HepG2 (cell line): ENCODE measurements at regions not wholly inside any gene's neighbourhood (a gene's known extent, or its start where the extent isn't known, plus 50 kb on each side); places are given as distances from the start of the nearest gene placed in this dataset.

Experiments used
- ATAC-seq: fragments of 200-7000 bp; cut with Tn5 transposase; 3 replicates; pipeline ENCODE4 v1.9.1; 2020; ENCODE audit warnings: mild to moderate bottlenecking, moderate library complexity
- BruUV-seq: library from RNA; stranded (reverse); fragments of 400-500 nt; replicated peaks from 2 replicates; lab custom pipeline; 2021; lab: Mats Ljungman, UMichigan
- CTCF ChIA-PET: fragments of 300-600 bp; formaldehyde crosslinking; extraction: SDS; loops from one replicate; lab custom pipeline; 2021; ENCODE audit warnings: low total read pairs, inconsistent platforms, low intra/inter-chr PET ratio; lab: Yijun Ruan, JAX
- POLR2A ChIA-PET: fragments of 350-600 bp; sonication (Branson Sonifier 250); formaldehyde crosslinking; loops from one replicate; lab custom pipeline; 2020; ENCODE audit warnings: antibody characterized with exemption, inconsistent platforms; lab: Yijun Ruan, JAX
- DNase-seq: peaks from one replicate; pipeline ENCODE4 v3.0.0-alpha.2; 2015; ENCODE audit warnings: low spot score
- FAIRE-seq: peaks from 3 replicates; lab custom pipeline; 2011; peaks lifted over from hg19 to GRCh38; lab: Jason Lieb, UNC
- H2AFZ ChIP-seq: one replicate; pipeline ENCODE4 v1.6.1; 2011; ENCODE audit warnings: low read length, inconsistent platforms
- H3K27ac ChIP-seq: fragments of 300-600 bp; 3 replicates; pipeline ENCODE4 v1.8.0; 2011; ENCODE audit warnings: mixed run types, mild to moderate bottlenecking, mixed read lengths, low read length, inconsistent platforms; ENCODE audit not compliant: insufficient read depth; ENCODE audit errors: extremely low read length
- H3K27me3 ChIP-seq, 2 experiments: fragments of 200-600 bp in 1 of 2; 2 replicates in 1 of 2; 3 replicates in 1 of 2; pipeline versions ENCODE4 v1.6.0 to v1.8.0; 2011; ENCODE audit warnings: low read length in 2 of 2, mild to moderate bottlenecking in 2 of 2, moderate library complexity in 2 of 2, inconsistent platforms in 1 of 2; ENCODE audit not compliant: insufficient read depth in 2 of 2, control insufficient read depth in 1 of 2
- H3K36me3 ChIP-seq, 2 experiments: fragments of 200-600 bp in 1 of 2; replicated peaks in 1 of 2; 2 replicates in 1 of 2; 3 replicates in 1 of 2; pipeline versions ENCODE4 v1.5.1 to v1.8.0; 2011; ENCODE audit warnings: low read length in 2 of 2, inconsistent platforms in 1 of 2; ENCODE audit not compliant: insufficient read depth in 2 of 2, control insufficient read depth in 1 of 2
- H3K4me1 ChIP-seq: 2 replicates; pipeline ENCODE4 v1.5.1; 2012; ENCODE audit warnings: low read length, inconsistent platforms; ENCODE audit not compliant: insufficient read depth
- H3K4me2 ChIP-seq: 2 replicates; pipeline ENCODE4 v1.6.0; 2011; ENCODE audit warnings: low read depth, low read length, inconsistent platforms
- H3K4me3 ChIP-seq, 3 experiments: fragments of 200-600 bp in 1 of 3; sonication (generic), shearing (Covaris generic) in 1 of 3; replicated peaks in 1 of 3; 2 replicates each; pipeline ENCODE4 v1.5.1; 2011 to 2016; ENCODE audit warnings: low read length in 3 of 3, inconsistent platforms in 2 of 3, low read depth in 2 of 3, mild to moderate bottlenecking in 2 of 3, control low read depth in 1 of 3, mixed read lengths in 1 of 3; ENCODE audit not compliant: insufficient read depth in 1 of 3
- H3K79me2 ChIP-seq: one replicate; pipeline ENCODE4 v1.6.1; 2011; ENCODE audit warnings: low read length, inconsistent platforms; ENCODE audit not compliant: insufficient read depth
- H3K9ac ChIP-seq: 2 replicates; pipeline ENCODE4 v1.6.0; 2011; ENCODE audit warnings: mild to moderate bottlenecking, low read depth, low read length, inconsistent platforms; ENCODE audit not compliant: insufficient read depth
- H3K9me3 ChIP-seq: 2 replicates; pipeline ENCODE4 v1.5.1; 2012; ENCODE audit warnings: mild to moderate bottlenecking, low read length
- H4K20me1 ChIP-seq: 2 replicates; pipeline ENCODE4 v1.6.0; 2011; ENCODE audit warnings: inconsistent platforms, mild to moderate bottlenecking, low read length, moderate library complexity; ENCODE audit not compliant: insufficient read depth
- ARNT2 ChIP-seq: sonication (generic); formaldehyde crosslinking; IDR thresholded peaks from 2 replicates; pipeline ENCODE4 v1.8.0; 2022; ENCODE audit warnings: mild to moderate bottlenecking, low read depth, missing genetic modification reagents, moderate library complexity
- BCL6 ChIP-seq: IDR thresholded peaks from 2 replicates; pipeline ENCODE4 v1.6.1; 2016; ENCODE audit warnings: missing genetic modification reagents, missing compliant biosample characterization
- DR1 ChIP-seq: sonication (generic); formaldehyde crosslinking; IDR thresholded peaks from 2 replicates; pipeline ENCODE4 v1.8.0; 2021; ENCODE audit warnings: mild to moderate bottlenecking, missing genetic modification reagents, inconsistent platforms
- FOXK2 ChIP-seq: fragments of 450-650 bp; IDR thresholded peaks from 2 replicates; pipeline ENCODE4 v1.6.1; 2016
- HOXA7 ChIP-seq: sonication (generic); formaldehyde crosslinking; IDR thresholded peaks from 2 replicates; pipeline ENCODE4 v1.8.1; 2022; ENCODE audit warnings: mild to moderate bottlenecking, missing genetic modification reagents, moderate library complexity
- JUNB ChIP-seq: sonication (generic); formaldehyde crosslinking; IDR thresholded peaks from 2 replicates; pipeline ENCODE4 v1.8.0; 2022; ENCODE audit warnings: missing genetic modification reagents, mild to moderate bottlenecking, borderline replicate concordance
- NFKBIZ ChIP-seq: IDR thresholded peaks from 2 replicates; pipeline ENCODE4 v1.6.1; 2018; ENCODE audit warnings: missing genetic modification reagents, missing compliant biosample characterization
- NR3C1 ChIP-seq: sonication (generic); formaldehyde crosslinking; IDR thresholded peaks from 2 replicates; pipeline ENCODE4 v1.4.0; 2020; ENCODE audit warnings: missing genetic modification reagents
- RARA ChIP-seq: IDR thresholded peaks from 2 replicates; pipeline ENCODE4 v1.6.1; 2016; ENCODE audit warnings: missing genetic modification reagents, missing compliant biosample characterization
- SAP130 ChIP-seq: IDR thresholded peaks from 2 replicates; pipeline ENCODE4 v1.6.1; 2016; ENCODE audit warnings: low read depth
- SCMH1 ChIP-seq: sonication (generic); formaldehyde crosslinking; IDR thresholded peaks from 2 replicates; pipeline ENCODE4 v1.9.0; 2021; ENCODE audit warnings: missing genetic modification reagents, mild to moderate bottlenecking, borderline replicate concordance
- SNAPC2 ChIP-seq: sonication (generic); formaldehyde crosslinking; IDR thresholded peaks from 2 replicates; pipeline ENCODE4 v1.8.1; 2022; ENCODE audit warnings: mild to moderate bottlenecking, missing genetic modification reagents
- ZNF496 ChIP-seq: sonication (generic); formaldehyde crosslinking; IDR thresholded peaks from 2 replicates; pipeline ENCODE4 v1.8.1; 2023; ENCODE audit warnings: mild to moderate bottlenecking, moderate library complexity, missing genetic modification reagents; ENCODE audit not compliant: insufficient replicate concordance
- ZNF550 ChIP-seq: sonication (generic); formaldehyde crosslinking; IDR thresholded peaks from 2 replicates; pipeline ENCODE4 v1.4.0; 2020; ENCODE audit warnings: mild to moderate bottlenecking, missing genetic modification reagents, borderline replicate concordance
- ZNF557 ChIP-seq: sonication (generic); formaldehyde crosslinking; IDR thresholded peaks from 2 replicates; pipeline ENCODE4 v1.4.0; 2020; ENCODE audit warnings: missing genetic modification reagents
- WGBS: methylation state at CpG from one replicate; pipeline ENCODE4 v1.1.6; 2017; ENCODE audit warnings: low lambda C conversion rate; 5-methylcytosine and 5-hydroxymethylcytosine counted together
- in situ Hi-C: cut with HindIII; loops from 2 replicates; pipeline ENCODE4 v1.10.0; 2017; ENCODE audit warnings: low pct_unique_long_range_greater_than_20kb; ENCODE audit not compliant: extremely low pct_ligation_motif_present
- intact Hi-C: fragments of 100-400 bp; cut with micrococcal nuclease; formaldehyde crosslinking; loops from one replicate; pipeline ENCODE4 v1.10.0; 2022; ENCODE audit not compliant: unreplicated experiment
- TF ChIP-seq, protein P1 (sequence below): sonication (generic); formaldehyde crosslinking; conservative IDR thresholded peaks from 2 replicates; pipeline ENCODE4 v1.5.0; 2020; ENCODE audit warnings: missing genetic modification reagents
- TF ChIP-seq, protein P2 (sequence below): sonication (generic); formaldehyde crosslinking; IDR thresholded peaks from 2 replicates; pipeline ENCODE4 v1.8.1; 2023; ENCODE audit warnings: mild to moderate bottlenecking, inconsistent platforms, moderate library complexity, missing genetic modification reagents, borderline replicate concordance

DNA sequence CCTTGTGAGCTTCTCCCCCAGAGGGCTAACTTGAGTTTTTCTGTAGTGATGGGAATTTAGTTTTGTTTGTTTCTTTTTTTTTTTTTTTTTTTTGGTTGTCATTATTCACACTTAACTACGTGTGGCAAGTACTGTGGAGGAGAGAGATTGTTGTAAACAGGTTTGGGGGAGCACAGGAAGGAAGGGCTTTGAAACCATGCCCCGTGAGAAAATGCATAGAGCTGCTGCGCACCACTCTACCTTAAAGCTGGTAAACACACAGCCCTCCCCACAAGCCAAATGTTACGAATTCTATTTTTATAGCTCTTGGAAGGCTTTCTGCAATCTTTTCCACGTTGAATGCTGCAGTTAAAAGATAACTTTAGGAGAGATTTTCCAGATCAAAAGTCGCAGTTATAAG is 76.2 kb downstream of the ZNF22 start (continued):
- TF ChIP-seq FOXK2: no peak
- no peak for TF ChIP-seq ZNF557 (CRISPR knock-in tag)
- TF ChIP-seq SAP130 (CRISPR knock-in tag): no peak
- no peak for TF ChIP-seq NFKBIZ (CRISPR knock-in tag)
- TF ChIP-seq, protein P1, sequence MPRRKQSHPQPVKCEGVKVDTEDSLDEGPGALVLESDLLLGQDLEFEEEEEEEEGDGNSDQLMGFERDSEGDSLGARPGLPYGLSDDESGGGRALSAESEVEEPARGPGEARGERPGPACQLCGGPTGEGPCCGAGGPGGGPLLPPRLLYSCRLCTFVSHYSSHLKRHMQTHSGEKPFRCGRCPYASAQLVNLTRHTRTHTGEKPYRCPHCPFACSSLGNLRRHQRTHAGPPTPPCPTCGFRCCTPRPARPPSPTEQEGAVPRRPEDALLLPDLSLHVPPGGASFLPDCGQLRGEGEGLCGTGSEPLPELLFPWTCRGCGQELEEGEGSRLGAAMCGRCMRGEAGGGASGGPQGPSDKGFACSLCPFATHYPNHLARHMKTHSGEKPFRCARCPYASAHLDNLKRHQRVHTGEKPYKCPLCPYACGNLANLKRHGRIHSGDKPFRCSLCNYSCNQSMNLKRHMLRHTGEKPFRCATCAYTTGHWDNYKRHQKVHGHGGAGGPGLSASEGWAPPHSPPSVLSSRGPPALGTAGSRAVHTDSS (CRISPR knock-in tag): no peak

DNA sequence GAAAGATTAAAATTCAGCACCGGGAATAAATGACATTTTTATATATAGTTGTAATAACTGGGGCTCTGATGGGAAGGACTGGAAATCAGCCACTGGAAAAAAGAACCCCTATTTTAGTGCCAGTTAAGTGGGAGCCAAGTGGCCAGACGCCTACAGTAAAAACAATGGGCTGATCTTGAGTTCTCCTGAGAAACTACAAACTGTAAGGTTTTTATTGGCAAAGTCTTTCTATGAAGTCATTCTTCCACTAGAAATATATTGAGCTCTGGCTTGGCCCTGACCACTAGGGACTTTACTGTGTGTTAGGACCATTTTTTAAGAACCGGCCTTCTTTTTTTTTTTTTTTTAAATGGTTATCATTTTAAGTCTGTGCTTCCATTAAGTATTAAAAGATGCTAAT is 79.6 kb downstream of the ZNF22 start:
- Histone ChIP-seq H3K4me3 (no peak overlapping the region), H3K4me1 (no peaks in the 10 kb centered on the region), H3K36me3 (no peaks in the 10 kb centered on the region), H2AFZ (no peak overlapping the region), H3K79me2 (no peaks in the 10 kb centered on the region), H3K9ac (no peak overlapping the region), H3K9me3 (no peaks in the 10 kb centered on the region), H3K27me3 (no peaks in the 10 kb centered on the region; a peak in 1 of 5 replicates), H4K20me1 (no peaks in the 10 kb centered on the region), H3K4me2 (no peak overlapping the region)
- no peak for DNase-seq
- no peak for ATAC-seq
- in situ Hi-C loops (no loop called here), intact Hi-C loops (no loop called here)
- WGBS: 46% methylated on average over 3 of the region's 3 CpGs
- no TSS peak for BruUV-seq
- ChIA-PET CTCF (no interaction called here), POLR2A (no interaction called here)
- TF ChIP-seq JUNB (no peak), ZNF550 (CRISPR knock-in tag) (no peak), NR3C1 (CRISPR knock-in tag) (no peak), RARA (CRISPR knock-in tag) (no peak), SNAPC2 (no peak), ZNF496 (CRISPR knock-in tag) (no peak), BCL6 (CRISPR knock-in tag) (no peak), DR1 (CRISPR knock-in tag) (no peak), HOXA7 (CRISPR knock-in tag) (no peak), SCMH1 (CRISPR knock-in tag) (no peak), ARNT2 (no peak)
- TF ChIP-seq, protein P2, sequence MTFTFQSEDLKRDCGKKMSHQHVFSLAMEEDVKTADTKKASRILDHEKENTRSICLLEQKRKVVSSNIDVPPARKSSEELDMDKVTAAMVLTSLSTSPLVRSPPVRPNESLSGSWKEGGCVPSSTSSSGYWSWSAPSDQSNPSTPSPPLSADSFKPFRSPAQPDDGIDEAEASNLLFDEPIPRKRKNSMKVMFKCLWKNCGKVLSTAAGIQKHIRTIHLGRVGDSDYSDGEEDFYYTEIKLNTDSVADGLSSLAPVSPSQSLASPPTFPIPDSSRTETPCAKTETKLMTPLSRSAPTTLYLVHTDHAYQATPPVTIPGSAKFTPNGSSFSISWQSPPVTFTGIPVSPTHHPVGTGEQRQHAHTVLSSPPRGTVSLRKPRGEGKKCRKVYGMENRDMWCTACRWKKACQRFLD (CRISPR knock-in tag): no peak
- TF ChIP-seq, all 625 proteins: peak for 0
- FAIRE-seq: no peak
- no peak overlapping the region for H3K27ac ChIP-seq
